ENCODE measurements at regions not wholly inside any gene's neighbourhood (a gene's known extent, or its start where the extent isn't known, plus 50 kb on each side); places are given as distances from the start of the nearest gene placed in this dataset.

- DNase-seq, result no peak
Observed at GRCh38 chr10:71072823-71073210, 139.6 kb upstream of the UNC5B start.

- no peak for DNase-seq
Observed at GRCh38 chr10:71073451-71074175, 138.8 kb upstream of the UNC5B start.

DNA sequence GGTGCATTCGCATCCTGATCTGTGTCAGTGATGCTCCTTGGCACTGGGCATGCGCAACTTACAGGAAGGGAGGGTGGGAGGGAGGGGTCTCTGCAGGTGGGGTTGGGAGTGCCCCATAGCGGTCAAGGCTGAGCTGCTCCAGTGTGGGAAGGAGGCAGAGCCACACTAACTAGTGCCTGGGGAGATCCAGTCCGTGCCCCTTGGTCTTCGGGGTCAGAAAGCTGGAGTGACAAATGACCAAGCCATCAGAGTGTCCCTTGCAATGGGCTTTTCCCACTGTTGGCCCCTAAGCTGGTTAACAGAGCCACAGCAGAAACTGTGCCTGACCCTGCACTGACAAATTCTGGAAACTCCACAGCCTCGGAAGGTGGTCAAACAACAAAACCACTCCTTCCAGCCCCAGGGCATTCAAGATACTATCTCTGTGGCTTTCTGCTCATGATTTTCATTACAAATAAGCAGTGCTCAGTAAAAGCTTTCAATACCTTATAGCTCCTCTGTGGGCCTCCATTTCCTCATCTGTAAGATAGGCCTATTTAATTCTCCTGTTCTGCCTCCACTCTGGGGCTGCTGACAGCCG, 138.1 kb upstream of the UNC5B start:
- DNase-seq, result no peak

DNA sequence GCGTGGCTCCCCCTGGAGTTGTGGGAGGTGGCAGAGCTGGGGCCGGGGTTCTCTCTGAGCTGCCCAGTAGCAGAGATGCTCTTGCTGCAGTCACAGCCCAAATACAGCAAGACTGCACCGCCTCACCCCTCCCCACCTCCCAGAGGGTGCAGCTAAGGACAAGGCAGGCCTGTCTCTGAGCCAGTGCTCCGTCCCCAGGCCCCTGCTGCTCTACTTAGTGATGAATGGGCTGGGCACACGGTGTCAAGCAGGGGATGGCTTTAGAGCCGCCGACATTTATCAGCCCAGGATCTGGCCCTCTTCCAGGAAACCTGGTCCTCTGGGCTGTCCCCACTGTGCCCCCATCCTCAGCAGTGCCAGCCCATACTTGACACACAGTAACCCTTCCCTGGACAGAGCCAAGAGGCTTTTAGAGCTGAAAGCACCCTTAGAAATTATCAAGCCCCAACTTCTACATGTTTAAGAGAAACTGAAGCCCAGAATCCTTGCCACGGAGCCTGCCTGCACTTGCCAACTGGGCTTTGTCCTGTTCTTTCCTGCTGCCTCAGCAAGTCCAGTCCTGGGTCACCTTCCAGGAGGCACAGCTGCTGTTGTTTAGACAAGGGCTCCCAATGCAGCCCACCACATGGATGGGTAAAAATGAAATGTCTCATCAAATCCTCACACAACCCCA, 137.1 kb upstream of the UNC5B start:
- DNase-seq, result no peak

DNA sequence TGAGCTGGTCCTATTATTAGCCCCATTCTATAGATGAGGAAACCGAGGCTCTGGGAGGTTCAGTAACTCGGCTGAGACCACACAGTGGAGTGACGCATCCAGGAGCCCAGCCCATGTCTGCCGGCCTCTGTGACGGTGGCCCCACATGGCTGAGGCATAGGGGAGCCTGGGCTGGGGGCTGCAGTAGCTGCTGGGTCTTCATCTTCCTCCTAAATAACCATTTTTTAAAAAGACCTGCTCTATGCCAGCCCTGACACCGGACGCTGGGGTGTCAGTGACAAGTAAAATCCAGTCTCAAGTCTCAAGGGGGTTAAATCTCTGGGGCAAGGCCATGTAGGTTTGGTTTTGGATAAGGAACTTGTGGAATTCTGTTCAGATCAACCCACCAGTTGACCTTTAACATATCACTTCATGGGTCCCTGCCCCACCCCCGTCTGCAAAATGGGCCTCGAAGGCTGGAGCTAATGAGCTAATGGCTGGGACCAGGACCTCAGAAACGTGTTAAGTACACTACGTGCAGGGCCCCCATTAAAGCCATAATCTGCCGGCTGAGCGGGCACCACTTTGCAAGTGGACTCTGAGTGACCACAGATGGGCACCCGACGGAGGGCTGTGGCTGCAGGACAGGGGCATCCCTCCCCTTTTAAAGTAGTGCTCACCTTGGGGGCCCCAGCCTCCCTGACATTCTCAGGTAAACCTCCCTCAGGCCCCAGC, 136.5 kb upstream of the UNC5B start:
- no peak for DNase-seq

- no peak for DNase-seq
Observed at GRCh38 chr10:71076473-71077142, 135.8 kb upstream of the UNC5B start.

DNA sequence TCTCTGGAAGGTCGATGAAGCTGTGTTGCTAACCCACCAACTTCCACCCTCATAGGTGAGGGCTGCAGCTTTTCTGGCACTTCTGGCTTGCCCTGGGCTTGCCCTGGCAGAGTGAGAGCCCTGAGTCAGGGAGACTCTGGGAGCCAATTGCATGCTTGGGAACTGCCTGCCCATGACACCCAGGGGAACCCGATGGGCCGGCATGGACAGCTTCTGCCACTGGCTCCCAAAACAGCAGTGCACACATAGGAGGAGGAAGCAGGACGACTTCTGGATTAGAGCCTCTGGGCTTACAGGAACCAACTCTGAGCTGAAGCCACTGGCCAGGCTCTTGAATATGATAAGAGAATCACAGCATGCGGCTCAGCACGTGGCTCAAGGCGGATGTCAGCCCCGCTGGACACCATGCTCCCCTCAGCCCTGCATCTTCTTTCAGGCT, 135.2 kb upstream of the UNC5B start:
- no peak for DNase-seq

DNA sequence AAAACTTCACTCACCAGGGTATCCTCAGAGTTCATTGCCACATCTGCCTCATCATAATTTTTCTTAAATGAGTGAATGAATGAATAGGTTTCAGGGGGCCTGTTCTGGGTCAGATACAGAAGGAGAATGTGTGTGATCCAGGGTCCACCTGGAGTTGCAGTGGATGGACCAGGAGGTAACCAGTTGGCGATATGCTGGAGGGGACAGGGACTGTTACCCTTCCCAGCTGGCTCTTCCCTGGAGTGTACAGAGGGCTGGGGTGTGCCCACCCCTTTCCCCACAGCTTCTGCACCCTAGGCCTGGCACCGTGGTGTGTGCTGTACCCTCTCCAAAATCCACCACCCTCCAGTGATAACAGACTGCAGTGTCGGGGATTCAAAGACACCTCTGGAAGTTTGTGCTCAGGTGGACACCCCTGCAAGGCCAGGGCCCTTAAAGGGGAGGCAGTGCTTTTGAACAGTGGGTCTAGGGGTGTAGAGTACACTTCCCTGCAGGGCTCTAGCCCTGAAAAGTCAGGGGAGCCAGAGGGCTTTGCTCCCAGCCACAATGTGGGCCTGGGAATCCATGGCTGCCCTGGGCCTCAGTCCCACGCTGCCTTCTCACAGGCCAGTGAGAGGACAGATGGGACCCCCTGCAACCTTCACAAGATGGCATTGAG, 134.4 kb upstream of the UNC5B start:
- no peak for DNase-seq

- no peak for DNase-seq
Observed at GRCh38 chr10:71078454-71079145, 133.8 kb upstream of the UNC5B start.

DNA sequence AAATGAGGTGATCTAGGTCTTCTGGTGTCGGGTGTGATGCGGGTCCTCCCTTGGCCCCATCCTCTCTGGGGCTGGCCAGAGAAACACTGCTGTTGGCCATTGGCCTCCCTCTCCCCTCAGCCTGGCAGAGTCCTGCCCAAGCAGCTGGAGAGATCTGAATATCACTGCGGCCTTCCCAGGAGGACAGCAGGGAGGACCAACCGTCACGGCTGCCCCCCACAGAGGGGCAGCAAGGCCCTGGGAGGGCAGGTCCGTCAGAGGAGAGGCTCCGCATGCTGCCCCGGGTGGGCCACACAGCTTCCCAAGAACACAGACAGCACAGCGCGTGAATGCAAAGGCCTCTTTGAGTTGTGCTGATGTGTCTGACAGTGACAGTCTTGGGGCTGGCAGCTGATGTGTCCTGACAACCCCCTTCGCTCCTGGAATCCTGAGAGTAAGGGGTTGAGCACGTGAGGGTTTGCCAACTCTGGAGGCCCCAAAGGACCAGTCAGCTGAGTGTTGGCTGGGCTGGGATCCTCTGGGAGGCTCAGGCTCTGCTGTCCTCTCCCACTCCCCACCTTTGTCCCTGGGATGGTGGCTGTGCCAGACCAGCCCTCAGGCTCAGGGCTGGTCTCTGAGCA, 132.5 kb upstream of the UNC5B start:
- DNase-seq, result no peak

GRCh38 chr10:71080381-71081228, 131.8 kb upstream of the UNC5B start:
- no peak for DNase-seq

GRCh38 chr10:71081229-71081560, 131.2 kb upstream of the UNC5B start:
- DNase-seq, result no peak

- no peak for DNase-seq
Observed at GRCh38 chr10:71081912-71082311, 130.5 kb upstream of the UNC5B start.

GRCh38 chr10:71082960-71083715, 129.2 kb upstream of the UNC5B start:
- no peak for DNase-seq

- DNase-seq, result no peak
Observed at GRCh38 chr10:71083716-71083975, 128.7 kb upstream of the UNC5B start.

DNA sequence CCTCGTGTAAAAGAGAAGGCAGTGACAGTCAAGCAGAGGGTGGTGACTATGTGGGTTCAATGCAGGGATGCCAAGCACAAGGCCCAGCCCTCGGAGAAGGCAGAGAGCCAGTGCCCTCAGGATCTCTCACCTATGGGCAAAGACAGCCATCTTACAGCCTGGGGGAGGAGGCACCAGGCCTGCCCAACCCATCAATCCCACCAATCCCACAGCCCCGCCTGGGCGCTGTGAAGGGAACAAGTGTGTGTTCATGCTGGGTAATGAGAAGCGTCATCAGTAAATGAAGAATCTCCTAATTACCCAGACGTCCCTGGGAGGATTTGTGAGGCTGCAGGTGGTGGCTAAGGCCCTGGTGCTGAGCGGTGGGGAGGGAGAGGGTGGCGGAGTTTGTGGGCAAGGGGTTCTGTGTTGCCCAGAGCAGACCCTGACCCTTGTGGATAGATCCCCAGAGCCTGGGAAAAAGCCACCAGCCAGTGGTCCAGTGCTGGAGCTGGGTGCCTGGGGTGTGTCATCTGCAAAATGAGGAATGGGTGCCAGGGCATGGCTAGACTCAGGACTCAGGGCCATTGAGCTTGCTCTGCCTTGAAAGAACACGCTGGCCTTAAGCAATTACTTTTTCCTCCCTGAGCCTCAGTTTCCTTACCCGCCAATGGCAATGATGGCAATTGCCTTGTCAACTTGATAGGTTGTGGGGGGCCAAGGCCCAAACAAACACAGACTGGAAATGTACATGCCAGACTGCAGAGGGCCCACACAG, 128.1 kb upstream of the UNC5B start:
- no peak for DNase-seq

GRCh38 chr10:71084818-71085126, 127.6 kb upstream of the UNC5B start:
- no peak for DNase-seq

- DNase-seq, result no peak
Observed at GRCh38 chr10:71085689-71086438, 126.5 kb upstream of the UNC5B start.
